ENCODE measurements at regions not wholly inside any gene's neighbourhood (a gene's known extent, or its start where the extent isn't known, plus 50 kb on each side); places are given as distances from the start of the nearest gene placed in this dataset.

DNA sequence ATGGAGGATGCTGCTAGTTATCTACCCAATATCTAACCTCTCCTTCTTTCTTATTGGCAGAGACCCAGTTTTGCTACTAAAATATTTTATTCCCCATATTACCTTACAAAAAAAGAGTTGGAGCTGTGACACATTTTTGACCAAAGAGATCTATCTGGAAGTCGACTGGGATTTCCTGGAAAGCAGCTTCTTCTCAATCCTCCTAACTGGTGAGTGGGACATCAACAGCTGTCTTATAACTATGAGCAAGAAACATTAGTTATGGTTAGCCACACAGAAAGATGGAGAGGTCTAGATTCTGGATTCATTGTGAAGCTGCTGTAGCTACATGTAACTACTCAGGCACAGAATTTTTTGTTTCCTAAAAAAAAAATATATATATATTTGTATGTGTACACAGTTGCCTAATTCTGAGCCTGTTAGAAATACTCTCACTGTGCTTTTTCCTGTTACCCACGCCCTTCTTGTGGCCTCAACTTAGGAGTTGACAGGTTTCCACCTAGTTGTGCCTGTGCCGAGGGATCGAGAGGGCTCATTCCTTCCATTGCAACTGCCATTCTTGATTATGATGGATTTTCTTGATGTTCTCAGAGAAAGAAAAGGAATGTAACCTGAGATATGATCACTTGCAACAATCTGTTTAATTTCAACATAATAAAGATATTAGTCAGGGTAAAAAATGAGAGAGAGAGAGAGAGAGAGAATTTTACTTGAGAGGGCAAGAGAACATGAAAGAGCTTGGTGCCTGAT is 142.0 kb downstream of the SLC17A6 start:
- no peak for DNase-seq (ENCODE audit: low spot score in 2 of 2)
- no peak for TF ChIP-seq POLR2A (IDR thresholded peaks at IDR 0.05)
- TF ChIP-seq, protein P1, sequence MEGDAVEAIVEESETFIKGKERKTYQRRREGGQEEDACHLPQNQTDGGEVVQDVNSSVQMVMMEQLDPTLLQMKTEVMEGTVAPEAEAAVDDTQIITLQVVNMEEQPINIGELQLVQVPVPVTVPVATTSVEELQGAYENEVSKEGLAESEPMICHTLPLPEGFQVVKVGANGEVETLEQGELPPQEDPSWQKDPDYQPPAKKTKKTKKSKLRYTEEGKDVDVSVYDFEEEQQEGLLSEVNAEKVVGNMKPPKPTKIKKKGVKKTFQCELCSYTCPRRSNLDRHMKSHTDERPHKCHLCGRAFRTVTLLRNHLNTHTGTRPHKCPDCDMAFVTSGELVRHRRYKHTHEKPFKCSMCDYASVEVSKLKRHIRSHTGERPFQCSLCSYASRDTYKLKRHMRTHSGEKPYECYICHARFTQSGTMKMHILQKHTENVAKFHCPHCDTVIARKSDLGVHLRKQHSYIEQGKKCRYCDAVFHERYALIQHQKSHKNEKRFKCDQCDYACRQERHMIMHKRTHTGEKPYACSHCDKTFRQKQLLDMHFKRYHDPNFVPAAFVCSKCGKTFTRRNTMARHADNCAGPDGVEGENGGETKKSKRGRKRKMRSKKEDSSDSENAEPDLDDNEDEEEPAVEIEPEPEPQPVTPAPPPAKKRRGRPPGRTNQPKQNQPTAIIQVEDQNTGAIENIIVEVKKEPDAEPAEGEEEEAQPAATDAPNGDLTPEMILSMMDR (IDR thresholded peaks at IDR 0.05), result no peak
- intact Hi-C loops (cut with DNase I; ENCODE audit: low total_unique reads), result no loop called here
- no peak overlapping the region for H3K4me3 ChIP-seq (ENCODE audit: low read depth, poor library complexity, severe bottlenecking)
- 53 to 58% methylated on average over 4 of the region's 4 CpGs for WGBS, 2 donors

DNA sequence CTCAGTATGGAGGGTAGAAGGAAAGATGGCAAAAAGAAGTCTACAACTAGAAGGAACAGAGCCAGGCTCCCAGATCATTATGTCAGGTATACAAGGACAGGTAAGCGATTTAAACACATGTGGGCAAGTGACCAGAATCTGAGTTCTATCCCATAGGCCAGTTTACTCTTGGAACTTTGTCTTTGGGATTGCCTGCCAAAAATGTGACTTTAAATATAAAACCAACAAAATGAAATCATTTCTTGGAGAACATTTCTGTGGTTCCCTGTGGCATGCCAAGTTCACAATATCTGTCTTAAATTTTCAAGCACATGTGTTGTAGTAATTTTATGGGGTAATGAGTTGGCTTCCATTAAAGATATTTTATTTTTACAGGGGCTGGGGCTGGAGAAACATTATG is 141.0 kb downstream of the SLC17A6 start:
- 30 to 33% methylated on average over 1 of the region's 1 CpG for WGBS, 2 donors
- DNase-seq (ENCODE audit: low spot score in 2 of 2), result no peak
- H3K4me3 ChIP-seq (ENCODE audit: low read depth, poor library complexity, severe bottlenecking), result no peak overlapping the region
- intact Hi-C loops (cut with DNase I; ENCODE audit: low total_unique reads), result no loop called here
- TF ChIP-seq POLR2A (IDR thresholded peaks at IDR 0.05), result no peak
- TF ChIP-seq, protein P1 (IDR thresholded peaks at IDR 0.05), result no peak

DNA sequence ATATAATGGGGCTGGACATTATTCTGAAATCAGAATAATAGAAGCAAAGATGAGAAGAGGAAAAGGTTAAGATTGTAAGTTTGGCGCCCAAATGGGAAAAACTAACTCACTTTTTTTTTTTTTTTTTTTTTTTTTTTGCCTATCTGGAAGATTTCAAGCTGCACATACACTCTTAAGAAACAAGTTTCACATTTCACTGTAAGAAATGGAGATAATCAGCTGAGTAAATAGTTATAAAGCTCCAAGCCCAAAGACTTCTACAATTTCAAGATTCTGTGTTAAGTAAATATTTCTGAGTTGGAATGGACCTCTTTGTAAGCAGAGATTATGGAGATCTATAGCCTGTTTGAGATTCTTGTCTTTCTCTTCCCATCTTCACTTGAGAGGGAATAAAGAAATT is 140.0 kb downstream of the SLC17A6 start:
- TF ChIP-seq, protein P1 (IDR thresholded peaks at IDR 0.05), result no peak
- TF ChIP-seq POLR2A (IDR thresholded peaks at IDR 0.05), result no peak
- H3K4me3 ChIP-seq (ENCODE audit: low read depth, poor library complexity, severe bottlenecking), result no peak overlapping the region
- intact Hi-C loops (cut with DNase I; ENCODE audit: low total_unique reads), result no loop called here
- DNase-seq (ENCODE audit: low spot score in 2 of 2), result no peak
- WGBS, 2 donors, result 86 to 93% methylated on average over 1 of the region's 1 CpG

DNA sequence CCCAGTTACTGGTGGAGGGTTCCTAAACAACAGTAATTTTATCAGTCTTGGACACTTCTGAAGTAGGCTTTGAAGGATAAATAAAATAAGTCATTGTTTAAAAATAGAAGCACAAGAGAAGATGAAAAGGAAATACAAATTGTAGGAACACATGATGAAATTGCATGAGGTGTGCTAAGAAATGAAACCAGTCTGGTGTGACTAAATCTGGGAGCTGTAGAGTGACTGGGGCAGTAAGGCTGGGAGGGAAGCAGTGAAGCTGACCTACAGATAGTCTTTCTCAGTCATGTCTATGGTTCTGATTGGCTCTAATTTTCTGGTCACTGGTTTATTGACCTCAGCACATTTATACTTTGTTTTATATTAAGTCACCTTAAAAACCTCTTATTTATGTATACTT is 139.1 kb downstream of the SLC17A6 start:
- intact Hi-C loops (cut with DNase I; ENCODE audit: low total_unique reads), result no loop called here
- DNase-seq (ENCODE audit: low spot score in 2 of 2), result no peak
- TF ChIP-seq, protein P1 (IDR thresholded peaks at IDR 0.05), result no peak
- TF ChIP-seq POLR2A (IDR thresholded peaks at IDR 0.05), result no peak
- H3K4me3 ChIP-seq (ENCODE audit: low read depth, poor library complexity, severe bottlenecking), result no peak overlapping the region

DNA sequence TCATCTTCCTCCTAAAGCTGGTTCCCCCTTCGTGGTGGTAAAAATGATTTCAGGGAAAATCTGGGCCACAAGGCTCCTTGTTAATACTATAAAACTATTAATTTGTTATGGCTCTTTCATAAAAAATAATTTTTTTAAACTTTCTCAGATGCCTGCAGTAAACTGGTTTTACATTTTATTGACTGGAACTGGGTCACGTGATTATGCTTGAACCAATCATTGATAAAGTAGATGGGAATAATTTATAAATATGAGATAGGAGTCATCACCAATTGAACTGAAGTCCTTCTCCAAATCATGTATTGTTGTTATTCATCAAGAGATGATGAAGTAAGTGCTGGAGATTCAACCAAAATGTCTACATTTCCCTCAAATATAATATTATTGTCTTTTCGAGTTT is 138.4 kb downstream of the SLC17A6 start:
- intact Hi-C loops (cut with DNase I; ENCODE audit: low total_unique reads), result no loop called here
- H3K4me3 ChIP-seq (ENCODE audit: low read depth, poor library complexity, severe bottlenecking), result no peak overlapping the region
- TF ChIP-seq, protein P1 (IDR thresholded peaks at IDR 0.05), result no peak
- no peak for TF ChIP-seq POLR2A (IDR thresholded peaks at IDR 0.05)
- 81 to 83% methylated on average over 3 of the region's 3 CpGs for WGBS, 2 donors
- DNase-seq (ENCODE audit: low spot score in 2 of 2), result no peak

DNA sequence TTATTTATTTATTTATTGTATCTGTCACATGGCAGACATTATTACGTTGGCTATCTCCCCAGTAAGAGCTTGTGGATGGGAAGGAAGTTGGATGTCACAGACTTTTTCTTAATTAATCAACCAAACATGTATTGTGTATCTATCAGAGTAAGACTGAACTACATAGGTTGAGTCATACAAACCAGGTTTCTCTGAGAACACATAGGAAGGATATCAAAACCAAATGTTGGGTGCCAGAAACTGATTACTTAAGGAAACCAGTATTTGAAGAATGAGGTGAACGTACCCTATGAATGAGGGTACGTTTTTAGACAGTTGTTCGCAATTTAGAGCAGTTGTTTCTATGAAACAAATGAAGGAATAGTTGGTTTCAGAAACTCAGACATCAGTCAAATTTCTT is 136.4 kb downstream of the SLC17A6 start:
- WGBS, 2 donors, result 66 to 83% methylated on average over 4 of the region's 4 CpGs
- DNase-seq (ENCODE audit: low spot score in 2 of 2), result no peak
- intact Hi-C loops (cut with DNase I; ENCODE audit: low total_unique reads), result no loop called here
- no peak for TF ChIP-seq POLR2A (IDR thresholded peaks at IDR 0.05)
- TF ChIP-seq, protein P1 (IDR thresholded peaks at IDR 0.05), result no peak
- no peak overlapping the region for H3K4me3 ChIP-seq (ENCODE audit: low read depth, poor library complexity, severe bottlenecking)
